ENCODE measurements at regions not wholly inside any gene's neighbourhood (a gene's known extent, or its start where the extent isn't known, plus 50 kb on each side); places are given as distances from the start of the nearest gene placed in this dataset.
A peak's percentile ranks its signal among the peaks of the same experiment; 100 is the strongest.

GRCh38 chr15:93865586-93865985, 365.8 kb upstream of the MCTP2 start:
- no peak for DNase-seq (ENCODE audit: low spot score)

GRCh38 chr15:93862791-93863190, 368.6 kb upstream of the MCTP2 start:
- DNase-seq (ENCODE audit: low spot score), result no peak

- no peak for DNase-seq (ENCODE audit: low spot score)
Measured at GRCh38 chr15:93861956-93862741, 369.2 kb upstream of the MCTP2 start.

GRCh38 chr15:93861413-93861812, 369.9 kb upstream of the MCTP2 start:
- no peak for DNase-seq (ENCODE audit: low spot score)

GRCh38 chr15:93860701-93861100, 370.7 kb upstream of the MCTP2 start:
- no peak for DNase-seq (ENCODE audit: low spot score)

- peak; percentile 23 for DNase-seq (ENCODE audit: low spot score)
Measured at GRCh38 chr15:93859176-93859575, 372.2 kb upstream of the MCTP2 start.

GRCh38 chr15:93855181-93855826, 376.1 kb upstream of the MCTP2 start:
- no peak for DNase-seq (ENCODE audit: low spot score)

GRCh38 chr15:93854088-93854487, 377.3 kb upstream of the MCTP2 start:
- DNase-seq (ENCODE audit: low spot score), result no peak

- no peak for DNase-seq (ENCODE audit: low spot score)
Measured at GRCh38 chr15:93852761-93853160, 378.6 kb upstream of the MCTP2 start.

- DNase-seq (ENCODE audit: low spot score), result no peak
Measured at GRCh38 chr15:93848490-93848889, 382.9 kb upstream of the MCTP2 start.

- DNase-seq (ENCODE audit: low spot score), result no peak
Measured at GRCh38 chr15:93848076-93848475, 383.3 kb upstream of the MCTP2 start.

GRCh38 chr15:93846148-93846547, 385.2 kb upstream of the MCTP2 start:
- DNase-seq (ENCODE audit: low spot score), result no peak

- DNase-seq (ENCODE audit: low spot score), result no peak
Measured at GRCh38 chr15:93837450-93837849, 393.9 kb upstream of the MCTP2 start.

- DNase-seq (ENCODE audit: low spot score), result no peak
Measured at GRCh38 chr15:93835344-93835743, 396.0 kb upstream of the MCTP2 start.

GRCh38 chr15:93831641-93832040, 399.7 kb upstream of the MCTP2 start:
- no peak for DNase-seq (ENCODE audit: low spot score)

GRCh38 chr15:93830221-93831080, 400.9 kb upstream of the MCTP2 start:
- no peak for DNase-seq (ENCODE audit: low spot score)

- peak; percentile 70 for DNase-seq (ENCODE audit: low spot score)
Measured at GRCh38 chr15:93829115-93829870, 402.1 kb upstream of the MCTP2 start.

GRCh38 chr15:93826790-93827189, 404.6 kb upstream of the MCTP2 start:
- no peak for DNase-seq (ENCODE audit: low spot score)

- DNase-seq (ENCODE audit: low spot score), result no peak
Measured at GRCh38 chr15:93826293-93826692, 405.1 kb upstream of the MCTP2 start.

GRCh38 chr15:93825682-93826081, 405.7 kb upstream of the MCTP2 start:
- no peak for DNase-seq (ENCODE audit: low spot score)

GRCh38 chr15:93823971-93824913, 407.1 kb upstream of the MCTP2 start:
- no peak for DNase-seq (ENCODE audit: low spot score)

All from SW480 (cell line).